ENCODE measurements at regions not wholly inside any gene's neighbourhood (a gene's known extent, or its start where the extent isn't known, plus 50 kb on each side); places are given as distances from the start of the nearest gene placed in this dataset.

DNA sequence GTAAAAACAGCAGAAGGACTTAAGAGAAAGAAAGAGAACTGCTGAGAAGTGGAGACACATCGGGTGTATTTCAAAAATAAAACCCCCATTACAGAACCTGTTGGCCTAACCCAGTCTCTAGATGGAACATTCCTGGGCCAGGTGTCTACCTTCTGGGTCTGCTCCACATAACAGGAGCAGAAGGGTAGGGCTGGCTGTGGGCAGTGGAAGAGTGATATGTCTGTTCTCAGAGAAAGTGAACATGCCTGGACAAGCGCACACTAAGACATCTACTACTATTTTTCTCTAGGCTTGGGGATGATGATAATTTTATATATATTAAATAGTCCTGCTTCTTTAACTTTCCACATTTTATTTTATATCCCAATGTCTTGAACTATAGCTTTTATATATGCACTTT is 267.1 kb downstream of the TBC1D4 start:
- H3K9me3 Mint-ChIP-seq, result peaks cover 3% of the 10 kb centered on the region; the same call in 2 of the 3 replicates
- Histone ChIP-seq H4K20me1 (replicated peaks; ENCODE audit: insufficient read depth) (no peaks in the 10 kb centered on the region), H3K27me3 (ENCODE audit: insufficient read depth) (no peaks in the 10 kb centered on the region), H3K36me3 (ENCODE audit: insufficient read depth) (no peaks in the 10 kb centered on the region), H3K4me2 (no peak overlapping the region), H3K79me2 (replicated peaks; ENCODE audit: insufficient read depth) (no peaks in the 10 kb centered on the region), H3F3A (replicated peaks; ENCODE audit: low read depth) (no peaks in the 10 kb centered on the region), H3K4me1 (ENCODE audit: insufficient read depth) (no peaks in the 10 kb centered on the region), H2AFZ (no peak overlapping the region; the same call in 1 of the 2 replicates), H3K9me2 (ENCODE audit: insufficient read depth) (peaks cover 7% of the 10 kb centered on the region; the same call in 1 of the 2 replicates), H3K27ac (ENCODE audit: low read depth) (no peak overlapping the region), H3K4me3 (no peak overlapping the region)
- no peaks in the 10 kb centered on the region for H3K27me3 Mint-ChIP-seq (ENCODE audit: insufficient read depth, low read depth, poor library complexity)
- no peak overlapping the region for H3K27ac Mint-ChIP-seq
- no peak for DNase-seq (ENCODE audit: low spot score)
- H3K36me3 Mint-ChIP-seq (ENCODE audit: low read depth), result no peaks in the 10 kb centered on the region
- H3K4me1 Mint-ChIP-seq, result peaks cover under 1% of the 10 kb centered on the region; the same call in 2 of the 3 replicates
- no peak for TF ChIP-seq STAT1 (IDR thresholded peaks at IDR 0.05; ENCODE audit: unreplicated experiment)
- TF ChIP-seq, protein P1, sequence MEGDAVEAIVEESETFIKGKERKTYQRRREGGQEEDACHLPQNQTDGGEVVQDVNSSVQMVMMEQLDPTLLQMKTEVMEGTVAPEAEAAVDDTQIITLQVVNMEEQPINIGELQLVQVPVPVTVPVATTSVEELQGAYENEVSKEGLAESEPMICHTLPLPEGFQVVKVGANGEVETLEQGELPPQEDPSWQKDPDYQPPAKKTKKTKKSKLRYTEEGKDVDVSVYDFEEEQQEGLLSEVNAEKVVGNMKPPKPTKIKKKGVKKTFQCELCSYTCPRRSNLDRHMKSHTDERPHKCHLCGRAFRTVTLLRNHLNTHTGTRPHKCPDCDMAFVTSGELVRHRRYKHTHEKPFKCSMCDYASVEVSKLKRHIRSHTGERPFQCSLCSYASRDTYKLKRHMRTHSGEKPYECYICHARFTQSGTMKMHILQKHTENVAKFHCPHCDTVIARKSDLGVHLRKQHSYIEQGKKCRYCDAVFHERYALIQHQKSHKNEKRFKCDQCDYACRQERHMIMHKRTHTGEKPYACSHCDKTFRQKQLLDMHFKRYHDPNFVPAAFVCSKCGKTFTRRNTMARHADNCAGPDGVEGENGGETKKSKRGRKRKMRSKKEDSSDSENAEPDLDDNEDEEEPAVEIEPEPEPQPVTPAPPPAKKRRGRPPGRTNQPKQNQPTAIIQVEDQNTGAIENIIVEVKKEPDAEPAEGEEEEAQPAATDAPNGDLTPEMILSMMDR (conservative IDR thresholded peaks at IDR 0.05; ENCODE audit: low read depth in 2 of 2), result no peak
- no peak for TF ChIP-seq NANOG (IDR thresholded peaks at IDR 0.05; ENCODE audit: borderline replicate concordance)
- TF ChIP-seq ZNF331 (CRISPR knock-in tag; IDR thresholded peaks at IDR 0.05; ENCODE audit: low read depth), result no peak
- TF ChIP-seq EZH2 (IDR thresholded peaks at IDR 0.05; ENCODE audit: low read depth, unreplicated experiment), result no peak
- no peak for TF ChIP-seq EZH2phosphoT487 (IDR thresholded peaks at IDR 0.05; ENCODE audit: unreplicated experiment)
- TF ChIP-seq, protein P2, sequence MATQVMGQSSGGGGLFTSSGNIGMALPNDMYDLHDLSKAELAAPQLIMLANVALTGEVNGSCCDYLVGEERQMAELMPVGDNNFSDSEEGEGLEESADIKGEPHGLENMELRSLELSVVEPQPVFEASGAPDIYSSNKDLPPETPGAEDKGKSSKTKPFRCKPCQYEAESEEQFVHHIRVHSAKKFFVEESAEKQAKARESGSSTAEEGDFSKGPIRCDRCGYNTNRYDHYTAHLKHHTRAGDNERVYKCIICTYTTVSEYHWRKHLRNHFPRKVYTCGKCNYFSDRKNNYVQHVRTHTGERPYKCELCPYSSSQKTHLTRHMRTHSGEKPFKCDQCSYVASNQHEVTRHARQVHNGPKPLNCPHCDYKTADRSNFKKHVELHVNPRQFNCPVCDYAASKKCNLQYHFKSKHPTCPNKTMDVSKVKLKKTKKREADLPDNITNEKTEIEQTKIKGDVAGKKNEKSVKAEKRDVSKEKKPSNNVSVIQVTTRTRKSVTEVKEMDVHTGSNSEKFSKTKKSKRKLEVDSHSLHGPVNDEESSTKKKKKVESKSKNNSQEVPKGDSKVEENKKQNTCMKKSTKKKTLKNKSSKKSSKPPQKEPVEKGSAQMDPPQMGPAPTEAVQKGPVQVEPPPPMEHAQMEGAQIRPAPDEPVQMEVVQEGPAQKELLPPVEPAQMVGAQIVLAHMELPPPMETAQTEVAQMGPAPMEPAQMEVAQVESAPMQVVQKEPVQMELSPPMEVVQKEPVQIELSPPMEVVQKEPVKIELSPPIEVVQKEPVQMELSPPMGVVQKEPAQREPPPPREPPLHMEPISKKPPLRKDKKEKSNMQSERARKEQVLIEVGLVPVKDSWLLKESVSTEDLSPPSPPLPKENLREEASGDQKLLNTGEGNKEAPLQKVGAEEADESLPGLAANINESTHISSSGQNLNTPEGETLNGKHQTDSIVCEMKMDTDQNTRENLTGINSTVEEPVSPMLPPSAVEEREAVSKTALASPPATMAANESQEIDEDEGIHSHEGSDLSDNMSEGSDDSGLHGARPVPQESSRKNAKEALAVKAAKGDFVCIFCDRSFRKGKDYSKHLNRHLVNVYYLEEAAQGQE (IDR thresholded peaks at IDR 0.05; ENCODE audit: unreplicated experiment), result no peak
- no peak for TF ChIP-seq CREB1 (CRISPR knock-in tag; IDR thresholded peaks at IDR 0.05; ENCODE audit: low read depth)
- no peak for TF ChIP-seq ETS1 (IDR thresholded peaks at IDR 0.05)
- TF ChIP-seq ZNF114 (CRISPR knock-in tag; IDR thresholded peaks at IDR 0.05), result no peak
- no peak for TF ChIP-seq POLR2AphosphoS5 (IDR thresholded peaks at IDR 0.05; ENCODE audit: low read depth)
- TF ChIP-seq JUNB (IDR thresholded peaks at IDR 0.05; ENCODE audit: unreplicated experiment), result no peak
- no peak overlapping the region for H3K4me3 Mint-ChIP-seq
- ATAC-seq, result no peak
